PC-3 (cell line): ENCODE measurements at regions not wholly inside any gene's neighbourhood (a gene's known extent, or its start where the extent isn't known, plus 50 kb on each side); places are given as distances from the start of the nearest gene placed in this dataset.

ENCODE experiments used
- ATAC-seq: fragments of 200-7000 bp; cut with Tn5 transposase; 2 replicates; pipeline ENCODE4 v1.9.1; 2020; ENCODE audit warnings: mild to moderate bottlenecking, moderate library complexity
- BruUV-seq: library from RNA; stranded (reverse); fragments of 400-500 nt; replicated peaks from 2 replicates; lab custom pipeline; 2021; lab: Mats Ljungman, UMichigan
- CTCF ChIA-PET: fragments of 300-600 bp; sonication (Branson Sonifier 250); formaldehyde crosslinking; loops from one replicate; lab custom pipeline; 2022; ENCODE audit warnings: antibody characterized with exemption; lab: Charles Lee
- POLR2A ChIA-PET: fragments of 300-600 bp; sonication (Branson Sonifier 250); formaldehyde crosslinking; loops from one replicate; lab custom pipeline; 2022; ENCODE audit warnings: antibody characterized with exemption; ENCODE audit not compliant: unreplicated experiment; lab: Charles Lee
- DNase-seq: peaks from one replicate; pipeline ENCODE4 v3.0.0-alpha.2; 2015
- H2AFZ ChIP-seq: fragments of 300-600 bp; sonication (generic); 2 replicates; pipeline ENCODE4 v1.6.0; 2016; ENCODE audit warnings: antibody characterized with exemption, low read length
- H3F3A ChIP-seq: fragments of 300-600 bp; sonication (generic); one replicate; pipeline ENCODE4 v1.6.0; 2017; ENCODE audit warnings: antibody characterized with exemption, low read length, control low read depth, mild to moderate bottlenecking; ENCODE audit not compliant: unreplicated experiment
- H3K27ac ChIP-seq: fragments of 300-600 bp; sonication (generic); 2 replicates; pipeline ENCODE4 v1.5.1; 2016; ENCODE audit warnings: mild to moderate bottlenecking, low read length
- H3K27me3 ChIP-seq: fragments of 300-600 bp; sonication (generic); 2 replicates; pipeline ENCODE4 v1.6.1; 2016; ENCODE audit warnings: low read length, mixed read lengths
- H3K36me3 ChIP-seq: fragments of 300-600 bp; sonication (generic); 2 replicates; pipeline ENCODE4 v1.6.1; 2016; ENCODE audit warnings: low read depth, mixed run types, low read length, mixed read lengths
- H3K4me1 ChIP-seq: fragments of 300-600 bp; sonication (generic); 2 replicates; pipeline ENCODE4 v1.5.1; 2016; ENCODE audit warnings: low read length; ENCODE audit not compliant: insufficient read depth
- H3K4me2 ChIP-seq: fragments of 300-600 bp; sonication (generic); 2 replicates; pipeline ENCODE4 v1.6.0; 2016; ENCODE audit warnings: low read length
- H3K4me3 ChIP-seq: fragments of 300-600 bp; sonication (generic); 2 replicates; pipeline ENCODE4 v1.5.1; 2016; ENCODE audit warnings: mild to moderate bottlenecking, low read length, mixed read lengths
- H3K79me2 ChIP-seq: fragments of 300-600 bp; sonication (generic); 2 replicates; pipeline ENCODE4 v1.6.1; 2017; ENCODE audit warnings: low read length, mixed read lengths
- H3K9ac ChIP-seq: fragments of 300-600 bp; sonication (generic); 2 replicates; pipeline ENCODE4 v1.6.0; 2016; ENCODE audit warnings: mild to moderate bottlenecking, low read length
- H3K9me2 ChIP-seq: fragments of 300-600 bp; sonication (generic); replicated peaks from 2 replicates; pipeline ENCODE4 v1.6.1; 2016; ENCODE audit warnings: mixed run types, low read length, mixed read lengths
- H3K9me3 ChIP-seq: fragments of 300-600 bp; sonication (generic); 2 replicates; pipeline ENCODE4 v1.6.1; 2016; ENCODE audit warnings: low read length, mixed read lengths
- H4K20me1 ChIP-seq: fragments of 300-600 bp; sonication (generic); 2 replicates; pipeline ENCODE4 v1.6.1; 2016; ENCODE audit warnings: low read length, mixed read lengths
- CTCF ChIP-seq: fragments of 300-600 bp; sonication (generic); conservative IDR thresholded peaks from 2 replicates; pipeline ENCODE4 v1.5.1; 2017; ENCODE audit warnings: antibody characterized with exemption, low read depth, mild to moderate bottlenecking, low read length
- EZH2 ChIP-seq: fragments of 300-600 bp; sonication (generic); IDR thresholded peaks from one replicate; pipeline ENCODE4 v1.6.1; 2017; ENCODE audit warnings: antibody characterized with exemption, mild to moderate bottlenecking, low read length; ENCODE audit not compliant: unreplicated experiment
- EZH2phosphoT487 ChIP-seq: fragments of 300-600 bp; sonication (generic); IDR thresholded peaks from 2 replicates; pipeline ENCODE4 v1.6.1; 2018; ENCODE audit warnings: mild to moderate bottlenecking, antibody characterized with exemption, low read length, borderline replicate concordance
- intact Hi-C: fragments of 100-400 bp; cut with micrococcal nuclease; formaldehyde crosslinking; loops from 2 replicates; pipeline ENCODE4 v1.9.0; 2023

GRCh38 chr12:19584732-19585131, 145.4 kb downstream of the AEBP2 start:
- H3K27ac ChIP-seq, result no peak overlapping the region
- DNase-seq (no peak), ATAC-seq (no peak)
- no peaks in the 10 kb centered on the region for H3K36me3 ChIP-seq
- H3K79me2 ChIP-seq, result no peaks in the 10 kb centered on the region
- H3K4me3 ChIP-seq, result no peak overlapping the region
- no peak overlapping the region for H3K4me2 ChIP-seq
- H3K9me3 ChIP-seq, result no peaks in the 10 kb centered on the region
- POLR2A ChIA-PET, result no interaction called here
- H3K4me1 ChIP-seq, result no peaks in the 10 kb centered on the region
- H2AFZ ChIP-seq, result no peak overlapping the region
- no peaks in the 10 kb centered on the region for H3K27me3 ChIP-seq
- no TSS peak for BruUV-seq
- TF ChIP-seq EZH2phosphoT487 (no peak), CTCF (no peak)
- intact Hi-C loops, result no loop called here
- no peak overlapping the region for H3K9ac ChIP-seq
- H3K9me2 ChIP-seq, result no peaks in the 10 kb centered on the region
- no peaks in the 10 kb centered on the region for H4K20me1 ChIP-seq
- CTCF ChIA-PET, result no interaction called here
- no peaks in the 10 kb centered on the region for H3F3A ChIP-seq

GRCh38 chr12:19588951-19589350, 149.7 kb downstream of the AEBP2 start:
- Histone ChIP-seq H3K4me2 (no peak overlapping the region), H3K79me2 (no peaks in the 10 kb centered on the region), H3K9me2 (no peaks in the 10 kb centered on the region), H3K9me3 (no peaks in the 10 kb centered on the region), H3F3A (no peaks in the 10 kb centered on the region), H4K20me1 (no peaks in the 10 kb centered on the region), H3K27ac (no peak overlapping the region), H3K27me3 (no peaks in the 10 kb centered on the region), H3K36me3 (no peaks in the 10 kb centered on the region), H2AFZ (no peak overlapping the region), H3K4me3 (no peak overlapping the region), H3K4me1 (no peaks in the 10 kb centered on the region), H3K9ac (no peak overlapping the region)
- TF ChIP-seq CTCF, result no peak
- CTCF ChIA-PET, result no interaction called here
- no TSS peak for BruUV-seq
- intact Hi-C loops, result no loop called here
- DNase-seq (no peak), ATAC-seq (no peak)
- POLR2A ChIA-PET, result no interaction called here

- no peak overlapping the region for H3K9ac ChIP-seq
- TF ChIP-seq EZH2phosphoT487, result no peak
- no peak for TF ChIP-seq EZH2
- no peak for TF ChIP-seq CTCF
- DNase-seq (no peak), ATAC-seq (no peak)
- no peaks in the 10 kb centered on the region for H3F3A ChIP-seq
- no peak overlapping the region for H3K4me2 ChIP-seq
- no peak overlapping the region for H3K27ac ChIP-seq
- CTCF ChIA-PET, result no interaction called here
- no peaks in the 10 kb centered on the region for H3K4me1 ChIP-seq
- H3K9me3 ChIP-seq, result no peaks in the 10 kb centered on the region
- H3K4me3 ChIP-seq, result no peak overlapping the region
- POLR2A ChIA-PET, result no interaction called here
- no peak overlapping the region for H2AFZ ChIP-seq
- H3K79me2 ChIP-seq, result no peaks in the 10 kb centered on the region
- intact Hi-C loops, result no loop called here
- H3K36me3 ChIP-seq, result no peaks in the 10 kb centered on the region
- no TSS peak for BruUV-seq
- H4K20me1 ChIP-seq, result no peaks in the 10 kb centered on the region
- no peaks in the 10 kb centered on the region for H3K27me3 ChIP-seq
- no peaks in the 10 kb centered on the region for H3K9me2 ChIP-seq
These were observed 152.7 kb downstream of the AEBP2 start for GRCh38 chr12:19591951-19592350.
